LNCAP (cell line): ENCODE measurements at regions not wholly inside any gene's neighbourhood (a gene's known extent, or its start where the extent isn't known, plus 50 kb on each side); places are given as distances from the start of the nearest gene placed in this dataset.

Experiments used
- TF ChIP-seq, protein P1 (sequence below): fragments of 450-650 bp; IDR thresholded peaks from 2 replicates; pipeline ENCODE4 v1.5.1; 2017; ENCODE audit warnings: mild to moderate bottlenecking

DNA sequence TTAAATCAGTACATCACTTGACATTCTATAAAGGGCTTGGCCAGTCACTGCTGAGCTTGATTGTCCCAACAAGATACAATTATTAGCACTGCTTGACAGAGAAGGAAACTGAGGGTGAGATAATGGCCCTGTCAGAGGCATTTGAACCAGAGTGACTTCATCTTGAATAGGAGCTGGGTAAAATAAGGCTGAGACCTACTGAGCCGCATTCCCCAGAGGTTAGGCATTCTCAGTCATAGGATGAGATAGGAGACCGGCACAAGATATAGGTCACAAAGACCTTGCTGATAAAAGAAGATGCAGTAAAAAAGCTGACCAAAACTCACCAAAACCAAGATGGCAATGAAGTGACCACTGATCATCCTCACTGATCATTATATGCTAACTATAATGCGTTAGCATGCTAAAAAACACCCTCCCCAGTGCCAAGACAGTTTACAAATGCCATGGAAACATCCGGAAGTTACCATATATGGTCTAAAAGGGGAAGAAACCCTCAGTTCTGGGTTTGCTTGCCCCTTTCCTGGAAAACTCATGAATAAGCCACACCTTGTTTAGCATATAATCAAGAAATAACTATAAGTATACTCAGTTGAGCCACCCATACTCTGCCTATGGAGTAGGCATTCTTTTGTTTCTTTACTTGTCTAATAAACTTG is 239.1 kb upstream of the SETMAR start:
- TF ChIP-seq, protein P1, sequence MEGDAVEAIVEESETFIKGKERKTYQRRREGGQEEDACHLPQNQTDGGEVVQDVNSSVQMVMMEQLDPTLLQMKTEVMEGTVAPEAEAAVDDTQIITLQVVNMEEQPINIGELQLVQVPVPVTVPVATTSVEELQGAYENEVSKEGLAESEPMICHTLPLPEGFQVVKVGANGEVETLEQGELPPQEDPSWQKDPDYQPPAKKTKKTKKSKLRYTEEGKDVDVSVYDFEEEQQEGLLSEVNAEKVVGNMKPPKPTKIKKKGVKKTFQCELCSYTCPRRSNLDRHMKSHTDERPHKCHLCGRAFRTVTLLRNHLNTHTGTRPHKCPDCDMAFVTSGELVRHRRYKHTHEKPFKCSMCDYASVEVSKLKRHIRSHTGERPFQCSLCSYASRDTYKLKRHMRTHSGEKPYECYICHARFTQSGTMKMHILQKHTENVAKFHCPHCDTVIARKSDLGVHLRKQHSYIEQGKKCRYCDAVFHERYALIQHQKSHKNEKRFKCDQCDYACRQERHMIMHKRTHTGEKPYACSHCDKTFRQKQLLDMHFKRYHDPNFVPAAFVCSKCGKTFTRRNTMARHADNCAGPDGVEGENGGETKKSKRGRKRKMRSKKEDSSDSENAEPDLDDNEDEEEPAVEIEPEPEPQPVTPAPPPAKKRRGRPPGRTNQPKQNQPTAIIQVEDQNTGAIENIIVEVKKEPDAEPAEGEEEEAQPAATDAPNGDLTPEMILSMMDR = no peak

DNA sequence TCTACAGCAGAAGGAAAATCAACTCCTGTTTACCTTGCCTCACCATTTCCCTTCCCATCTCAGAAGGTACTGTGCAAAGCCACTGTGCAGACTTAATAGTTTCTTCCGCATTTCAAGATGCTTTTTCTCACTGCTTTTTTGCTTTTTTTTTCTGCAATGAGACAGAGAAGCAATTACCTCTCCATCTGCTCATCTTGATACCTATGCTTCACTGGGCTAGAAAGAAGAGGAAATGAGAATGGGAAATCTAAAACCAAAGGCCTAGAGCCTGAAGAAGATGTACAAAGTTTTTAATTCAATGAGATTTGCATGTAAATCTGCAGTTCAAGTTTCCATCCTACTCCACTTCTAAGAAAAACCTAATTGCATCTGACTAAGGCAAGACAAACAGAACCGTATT is 238.1 kb upstream of the SETMAR start:
- TF ChIP-seq, protein P1 = no peak

DNA sequence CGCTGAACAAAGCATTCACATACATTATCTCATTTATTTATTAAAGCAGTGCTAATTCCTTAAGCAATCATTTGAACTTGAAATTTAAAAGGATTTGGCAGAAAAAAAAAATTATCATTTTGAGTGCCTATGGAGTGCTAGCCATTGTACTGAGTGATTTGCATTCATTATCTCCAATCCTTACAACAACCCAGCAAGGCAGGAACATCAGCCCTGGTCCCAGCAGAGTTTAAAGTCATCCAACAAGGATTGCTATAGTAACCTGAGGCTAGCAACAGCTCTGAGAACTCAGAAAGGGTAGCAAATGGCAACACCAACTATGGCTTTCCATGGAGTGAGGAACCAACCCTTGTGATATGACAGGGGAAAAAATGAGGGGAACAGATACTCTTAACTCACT is 237.6 kb upstream of the SETMAR start:
- TF ChIP-seq, protein P1 = no peak

DNA sequence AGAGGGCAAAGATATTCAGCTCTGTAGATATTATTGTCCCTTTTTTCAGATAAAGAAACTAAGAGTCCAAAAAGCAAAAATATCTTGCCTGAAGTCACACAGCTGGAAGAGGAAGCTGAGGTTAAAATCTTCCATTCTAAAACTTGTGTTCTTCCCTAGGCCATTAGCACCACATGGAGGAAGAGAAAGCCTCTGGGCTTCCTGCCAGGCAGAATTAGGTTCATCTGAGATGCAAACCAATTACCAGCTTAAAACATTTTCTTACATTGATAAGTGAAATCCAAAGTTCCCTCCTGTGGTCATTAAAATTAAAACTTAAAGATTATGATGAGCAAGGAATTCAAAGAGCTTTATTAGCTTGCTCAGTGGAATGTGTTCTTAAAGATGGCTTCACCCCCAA is 235.3 kb upstream of the SETMAR start:
- TF ChIP-seq, protein P1 = no peak

DNA sequence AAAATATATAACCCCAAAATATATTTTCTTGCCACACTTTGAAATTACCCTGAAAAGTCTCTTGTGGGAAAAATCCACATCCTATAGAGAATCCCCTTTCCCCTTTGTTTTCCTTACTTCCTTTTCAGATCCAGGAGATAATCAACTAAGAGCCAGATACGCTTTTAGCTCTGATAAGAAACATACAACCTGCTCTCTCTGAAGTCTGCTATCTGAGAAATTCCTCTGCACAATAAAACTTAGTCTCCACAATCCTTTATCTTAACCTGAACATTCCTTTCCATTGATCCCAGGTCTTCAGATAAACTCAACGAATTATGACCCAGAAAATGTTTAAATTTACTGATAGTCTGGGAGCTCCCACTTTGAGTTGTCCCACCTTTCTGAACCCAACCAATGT is 233.4 kb upstream of the SETMAR start:
- TF ChIP-seq, protein P1 = no peak

DNA sequence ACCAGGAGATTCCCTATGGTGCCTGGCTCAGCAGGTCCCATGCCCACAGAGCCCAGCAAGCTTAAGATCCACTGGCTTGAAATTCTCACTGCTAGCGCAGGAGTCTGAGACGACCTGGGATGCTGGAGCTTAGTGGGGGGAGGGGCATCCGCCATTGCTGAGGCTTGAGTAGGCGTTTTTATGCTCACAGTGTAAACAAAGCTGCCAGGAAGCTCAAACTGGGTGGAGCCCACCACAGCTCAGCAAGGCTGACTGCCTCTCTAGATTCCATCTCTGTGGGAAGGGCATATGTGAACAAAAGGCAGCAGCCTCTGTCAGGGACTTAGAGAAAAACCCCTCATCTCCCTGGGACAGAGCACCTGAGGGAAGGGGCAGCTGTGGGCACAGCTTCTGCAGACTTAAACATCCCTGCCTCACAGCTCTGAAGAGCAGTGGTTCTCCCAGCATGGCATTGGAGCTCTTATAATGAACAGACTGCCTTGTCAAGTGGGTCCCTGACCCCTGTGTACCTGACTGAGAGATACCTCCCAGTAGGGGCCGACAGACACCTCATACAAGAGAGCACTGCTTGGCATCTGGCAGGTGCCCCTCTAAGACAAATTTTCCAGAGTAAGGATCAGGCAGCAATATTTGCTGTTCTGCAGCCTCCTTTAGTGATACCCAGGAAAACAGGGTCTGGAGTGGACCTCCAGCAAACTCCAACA is 231.5 kb upstream of the SETMAR start:
- TF ChIP-seq, protein P1 = no peak

DNA sequence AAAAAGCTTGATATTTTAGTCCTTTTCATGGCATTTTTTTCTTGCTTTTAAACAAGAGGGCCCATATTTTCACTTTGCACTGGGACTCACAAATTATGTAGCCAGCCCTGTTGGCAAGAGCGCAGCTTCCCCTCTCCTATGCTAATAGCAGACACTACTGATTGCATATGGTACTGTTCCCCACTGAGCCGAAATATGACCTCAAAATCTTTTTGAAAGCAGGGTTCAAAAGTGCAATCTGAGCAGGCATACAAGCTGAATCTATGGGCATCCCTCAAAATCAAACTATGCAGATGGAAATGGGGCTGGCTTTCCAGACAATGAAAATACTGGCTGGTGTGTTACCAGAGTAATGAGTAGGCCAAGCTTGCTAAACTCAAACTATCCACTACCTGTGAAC is 225.2 kb upstream of the SETMAR start:
- TF ChIP-seq, protein P1 = no peak
